ENCODE measurements at regions not wholly inside any gene's neighbourhood (a gene's known extent, or its start where the extent isn't known, plus 50 kb on each side); places are given as distances from the start of the nearest gene placed in this dataset.

GRCh38 chr11:96578379-96578778, 188.6 kb downstream of the JRKL start:
- Histone ChIP-seq H3K9me1 (replicated peaks; ENCODE audit: control insufficient read depth, extremely low read depth, insufficient read depth, low read length) (no peaks in the 10 kb centered on the region), H3K27me3 (ENCODE audit: control insufficient read depth in 2 of 2, insufficient read depth in 2 of 2, low read length in 2 of 2) (no peaks in the 10 kb centered on the region), H3K27ac (ENCODE audit: insufficient read depth, low read depth, low read length) (no peak overlapping the region), H3K79me2 (ENCODE audit: control insufficient read depth, insufficient read depth, low read length) (no peaks in the 10 kb centered on the region), H4K20me1 (replicated peaks; ENCODE audit: control insufficient read depth, extremely low read depth, insufficient read depth, low read length) (no peaks in the 10 kb centered on the region), H3K4me3 (replicated peaks in 1 of 3; ENCODE audit: insufficient read depth in 1 of 3, low read depth in 1 of 3, low read length in 3 of 3) (no peak overlapping the region), H3K4me1 (ENCODE audit: control insufficient read depth, extremely low read depth, insufficient read depth, low read length) (no peaks in the 10 kb centered on the region), H2AFZ (ENCODE audit: low read depth, low read length) (no peak overlapping the region), H3K9ac (replicated peaks; ENCODE audit: extremely low read depth, insufficient read depth, low read length) (no peak overlapping the region), H3K36me3 (ENCODE audit: control insufficient read depth in 2 of 2, extremely low read depth in 1 of 2, insufficient read depth in 2 of 2, low read length in 2 of 2) (no peaks in the 10 kb centered on the region), H3K4me2 (ENCODE audit: insufficient read depth, low read length) (no peak overlapping the region), H3K9me3 (replicated peaks; ENCODE audit: control insufficient read depth, insufficient read depth, low read length) (no peaks in the 10 kb centered on the region)
- dilution Hi-C loops (cut with MboI; ENCODE audit: extremely low pct_ligation_motif_present, low sequenced_read_pairs) (no loop called here), intact Hi-C loops (cut with micrococcal nuclease) (no loop called here)
- no TSS peak for BruUV-seq (replicated peaks)
- ChIA-PET POLR2A (no interaction called here), CTCF (interaction anchor here (1.0 kb wide), 1 partner anchor 27 kb away, joined by 3 read pairs; no protein-coding TSS in a partner anchor)
- TF ChIP-seq POLR2A (IDR thresholded peaks at IDR 0.05; ENCODE audit: low read depth, low read length) (no peak), FOS (IDR thresholded peaks at IDR 0.05; ENCODE audit: borderline replicate concordance, insufficient read depth, low read length) (no peak), MAX (IDR thresholded peaks at IDR 0.05; ENCODE audit: insufficient read depth, insufficient read length) (no peak), POLR2AphosphoS5 (IDR thresholded peaks at IDR 0.05; ENCODE audit: insufficient read depth, low read depth, low read length) (no peak), CTCF (IDR thresholded peaks at IDR 0.05; ENCODE audit: extremely low read depth in 1 of 2, insufficient read depth in 1 of 2, low read depth in 1 of 2, low read length in 2 of 2) (no peak), GATA2 (IDR thresholded peaks at IDR 0.05; ENCODE audit: insufficient read depth, insufficient read length, low read depth, low read length) (no peak), JUN (IDR thresholded peaks at IDR 0.05; ENCODE audit: borderline replicate concordance, insufficient read depth, insufficient read length, low read depth) (no peak), MYC (IDR thresholded peaks at IDR 0.05; ENCODE audit: low read depth, low read length) (no peak)
- no peak for FAIRE-seq
- DNase-seq (ENCODE audit: low read depth, low spot score) = no peak

Data from endothelial cell of umbilical vein (primary cell).